Left colon (tissue), 2 donors: ENCODE measurements at regions not wholly inside any gene's neighbourhood (a gene's known extent, or its start where the extent isn't known, plus 50 kb on each side); places are given as distances from the start of the nearest gene placed in this dataset.
A peak's percentile ranks its signal among the peaks of the same experiment; 100 is the strongest.

Experiments
- ATAC-seq: fragments of 200-7000 bp; cut with Tn5 transposase; one replicate; pipeline ENCODE4 v1.9.1; 2020; ENCODE audit warnings: mild to moderate bottlenecking, moderate library complexity
- DNase-seq, 2 donors: peaks; one replicate each; pipeline ENCODE4 v3.0.0-alpha.2; 2020
- intact Hi-C, 2 donors: fragments of 100-400 bp; cut with DNase I in 1 of 2; cut with micrococcal nuclease in 1 of 2; formaldehyde crosslinking; loops; one replicate each; pipeline versions ENCODE4 v1.11.2 to v1.14.0; 2022; cut with DNase I, micrococcal nuclease
- donor health status: DM: no; HTN: no; CAD: no.
- donor health status: DM: yes; HTN: yes; CAD: no.

- intact Hi-C loops = no loop called here
- no peak for DNase-seq
- ATAC-seq = no peak
Measured at GRCh38 chr6:14746139-14746837, 499.6 kb upstream of the JARID2 start.

- DNase-seq (no peak), ATAC-seq (no peak)
- intact Hi-C loops = no loop called here
Measured at GRCh38 chr6:14747881-14748520, 497.9 kb upstream of the JARID2 start.

- intact Hi-C loops = no loop called here
- ATAC-seq (no peak), DNase-seq (no peak)
Measured at GRCh38 chr6:14748679-14749078, 497.2 kb upstream of the JARID2 start.

- no peak for DNase-seq
- ATAC-seq = no peak
- intact Hi-C loops = no loop called here
Measured at GRCh38 chr6:14750059-14750661, 495.7 kb upstream of the JARID2 start.

- ATAC-seq (no peak), DNase-seq (no peak)
- intact Hi-C loops = no loop called here
Measured at GRCh38 chr6:14751645-14752175, 494.2 kb upstream of the JARID2 start.

GRCh38 chr6:14754751-14755513, 490.9 kb upstream of the JARID2 start:
- intact Hi-C loops = loop anchor here in 1 of 2 donors (5.0 kb wide), 1 partner anchor 483 kb away; no protein-coding TSS in a partner anchor
- DNase-seq (no peak), ATAC-seq (no peak)

- DNase-seq = no peak
- ATAC-seq = no peak
- intact Hi-C loops = loop anchor here in 1 of 2 donors (5.0 kb wide), 1 partner anchor 484 kb away; no protein-coding TSS in a partner anchor
Measured at GRCh38 chr6:14756340-14756739, 489.5 kb upstream of the JARID2 start.

- DNase-seq = no peak
Measured at GRCh38 chr6:14757014-14757413, 488.9 kb upstream of the JARID2 start.

GRCh38 chr6:14757418-14757817, 488.5 kb upstream of the JARID2 start:
- no peak for ATAC-seq
- intact Hi-C loops = loop anchor here in 1 of 2 donors (5.0 kb wide), 1 partner anchor 485 kb away; no protein-coding TSS in a partner anchor
- DNase-seq = no peak

More at GRCh38 chr6:14757014-14757413, 488.9 kb upstream of the JARID2 start:
- intact Hi-C loops = loop anchor here in 1 of 2 donors (5.0 kb wide), 1 partner anchor 485 kb away; no protein-coding TSS in a partner anchor
- ATAC-seq = no peak

- intact Hi-C loops = loop anchor here in 1 of 2 donors (5.0 kb wide), 1 partner anchor 486 kb away; no protein-coding TSS in a partner anchor
- peak in 1 of 2 donors; percentile 35 for DNase-seq
- ATAC-seq = peak; percentile 40
Measured at GRCh38 chr6:14758421-14759081, 487.3 kb upstream of the JARID2 start.

GRCh38 chr6:14759976-14760672, 485.7 kb upstream of the JARID2 start:
- peak in 1 of 2 donors; percentile 51 for DNase-seq
- intact Hi-C loops = loop anchor here in 1 of 2 donors (5.0 kb wide), 1 partner anchor 488 kb away; no protein-coding TSS in a partner anchor
- peak; percentile 88 for ATAC-seq

- ATAC-seq = peak; percentile 34
- DNase-seq = no peak
- intact Hi-C loops = no loop called here
Measured at GRCh38 chr6:14762077-14762476, 483.8 kb upstream of the JARID2 start.

- intact Hi-C loops = no loop called here
- DNase-seq = no peak
- ATAC-seq = peak; percentile 42
Measured at GRCh38 chr6:14763139-14763538, 482.7 kb upstream of the JARID2 start.

GRCh38 chr6:14763616-14764015, 482.3 kb upstream of the JARID2 start:
- no peak for DNase-seq
- intact Hi-C loops = no loop called here
- ATAC-seq = peak; percentile 52

- intact Hi-C loops = no loop called here
- no peak for ATAC-seq
- DNase-seq = no peak
Measured at GRCh38 chr6:14765106-14765505, 480.8 kb upstream of the JARID2 start.

- no peak for DNase-seq
- intact Hi-C loops = no loop called here
- no peak for ATAC-seq
Measured at GRCh38 chr6:14765721-14766390, 480.0 kb upstream of the JARID2 start.

GRCh38 chr6:14766391-14766994, 479.4 kb upstream of the JARID2 start:
- ATAC-seq (no peak), DNase-seq (no peak)
- intact Hi-C loops = no loop called here
